ENCODE measurements at regions not wholly inside any gene's neighbourhood (a gene's known extent, or its start where the extent isn't known, plus 50 kb on each side); places are given as distances from the start of the nearest gene placed in this dataset.

GRCh38 chr6:159113223-159113622, 56.0 kb upstream of the FNDC1 start:
- Histone ChIP-seq H3K9me3 (replicated peaks; ENCODE audit: control insufficient read depth, insufficient read depth, low read depth, low read length) (no peaks in the 10 kb centered on the region), H3K4me2 (ENCODE audit: insufficient read depth, low read length) (no peak overlapping the region), H3K9me1 (ENCODE audit: control insufficient read depth, insufficient read depth, low read length) (no peaks in the 10 kb centered on the region), H4K20me1 (replicated peaks; ENCODE audit: control insufficient read depth, insufficient read depth, low read length) (no peaks in the 10 kb centered on the region; the same call in 1 of the 2 replicates), H3K79me2 (ENCODE audit: control insufficient read depth, insufficient read depth, low read length) (no peaks in the 10 kb centered on the region), H3K4me3 (no peak overlapping the region), H2AFZ (ENCODE audit: low read depth, low read length) (no peak overlapping the region), H3K4me1 (replicated peaks in 1 of 2; ENCODE audit: control insufficient read depth in 2 of 2, insufficient read depth in 2 of 2, low read length in 2 of 2) (no peaks in the 10 kb centered on the region), H3K27ac (ENCODE audit: extremely low read depth, low read depth, low read length) (no peak overlapping the region), H3K36me3 (ENCODE audit: control insufficient read depth, insufficient read depth, low read length) (no peaks in the 10 kb centered on the region), H3K9ac (ENCODE audit: insufficient read depth in 1 of 2, low read depth in 2 of 2, low read length in 2 of 2) (no peak overlapping the region), H3K27me3 (ENCODE audit: control insufficient read depth in 2 of 2, insufficient read depth in 2 of 2, low read length in 2 of 2) (peaks cover 34 to 48% of the 10 kb centered on the region in 2 experiments)
- in situ Hi-C loops (cut with MboI) (loop anchor here (25.0 kb wide), 1 partner anchor 426 kb away; no protein-coding TSS in a partner anchor), intact Hi-C loops (cut with micrococcal nuclease) (no loop called here)
- 3% methylated on average over 10 of the region's 10 CpGs for WGBS (ENCODE audit: insufficient coverage, low coverage, missing lambda C conversion rate)
- DNase-seq (ENCODE audit: extremely low read depth in 1 of 4, low spot score in 3 of 4) (no peak), ATAC-seq (no peak), FAIRE-seq (no peak)
- no TSS peak for BruUV-seq (replicated peaks)
- CTCF ChIA-PET (ENCODE audit: low intra/inter-chr PET ratio): no interaction called here
- POLR2A ChIA-PET: interaction anchor here (0.6 to 1.2 kb wide), 2 partner anchors 16 to 325 kb away, joined by 3 read pairs; no protein-coding TSS in a partner anchor
- no peak for TF ChIP-seq TEAD2 (tag; IDR thresholded peaks at IDR 0.05)
- TF ChIP-seq BCL6 (CRISPR knock-in tag; IDR thresholded peaks at IDR 0.05): no peak
- no peak for TF ChIP-seq RERE (CRISPR knock-in tag; IDR thresholded peaks at IDR 0.05; ENCODE audit: borderline replicate concordance)
- no peak for TF ChIP-seq KAT2B (IDR thresholded peaks at IDR 0.05; ENCODE audit: low read depth, low read length)
- no peak for TF ChIP-seq PREB (CRISPR knock-in tag; IDR thresholded peaks at IDR 0.05)
- TF ChIP-seq KLF13 (tag; IDR thresholded peaks at IDR 0.05; ENCODE audit: borderline replicate concordance, low read depth): no peak
- TF ChIP-seq TGIF2 (CRISPR knock-in tag; IDR thresholded peaks at IDR 0.05): no peak
- no peak for TF ChIP-seq TCFL5 (CRISPR knock-in tag; conservative IDR thresholded peaks at IDR 0.05)
- TF ChIP-seq ADNP (tag; IDR thresholded peaks at IDR 0.05): no peak
- no peak for TF ChIP-seq POLR2H (tag; IDR thresholded peaks at IDR 0.05; ENCODE audit: low read depth)
- TF ChIP-seq GTF2B (IDR thresholded peaks at IDR 0.05; ENCODE audit: extremely low read depth, insufficient read length): no peak
- no peak for TF ChIP-seq RFX7 (CRISPR knock-in tag; IDR thresholded peaks at IDR 0.05)
- TF ChIP-seq ZBTB43 (CRISPR knock-in tag; IDR thresholded peaks at IDR 0.05): no peak
- no peak for TF ChIP-seq SREBF2 (CRISPR knock-in tag; IDR thresholded peaks at IDR 0.05)
- TF ChIP-seq ZNF408 (CRISPR knock-in tag; IDR thresholded peaks at IDR 0.05; ENCODE audit: low read depth): no peak
